GM13977 (cell line): ENCODE measurements at regions not wholly inside any gene's neighbourhood (a gene's known extent, or its start where the extent isn't known, plus 50 kb on each side); places are given as distances from the start of the nearest gene placed in this dataset.
A peak's percentile ranks its signal among the peaks of the same experiment; 100 is the strongest.

Experiments
- DNase-seq: peaks from one replicate; pipeline ENCODE4 v3.0.0; 2012; ENCODE audit warnings: low spot score
- in situ Hi-C: fragments of 300-500 bp; cut with MboI; formaldehyde crosslinking; loops from one replicate; pipeline ENCODE4 v1.12.0; 2022; ENCODE audit warnings: low sequenced_read_pairs, low pct_unique_long_range_greater_than_20kb, mixed read lengths, inconsistent platforms; ENCODE audit not compliant: unreplicated experiment
- TF ChIP-seq, protein P1 (sequence below): IDR thresholded peaks from 2 replicates; pipeline ENCODE4 v1.5.1; 2012; ENCODE audit warnings: mild to moderate bottlenecking, control low read depth; ENCODE audit not compliant: insufficient read depth; ENCODE audit errors: extremely low read depth, missing control alignments

DNA sequence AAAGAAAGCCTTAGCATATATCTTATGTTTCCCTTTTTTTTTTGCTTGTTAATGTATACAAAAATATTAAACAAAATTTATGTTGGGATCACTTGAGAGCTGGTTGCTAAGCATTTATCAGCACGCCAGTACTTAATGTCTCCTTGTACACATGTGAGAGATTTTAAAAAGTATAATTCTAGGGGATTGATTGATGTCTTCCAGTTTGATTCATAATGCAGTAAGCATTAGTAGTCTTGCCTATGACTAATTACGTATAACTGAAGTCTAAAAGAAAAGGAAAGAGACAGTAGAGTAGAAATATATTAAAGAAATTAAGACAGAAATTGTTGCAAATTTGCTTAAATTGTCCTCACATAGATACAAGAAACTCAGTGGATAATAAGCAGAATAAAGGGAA, 1630.4 kb upstream of the B3GALT2 start:
- TF ChIP-seq, protein P1, sequence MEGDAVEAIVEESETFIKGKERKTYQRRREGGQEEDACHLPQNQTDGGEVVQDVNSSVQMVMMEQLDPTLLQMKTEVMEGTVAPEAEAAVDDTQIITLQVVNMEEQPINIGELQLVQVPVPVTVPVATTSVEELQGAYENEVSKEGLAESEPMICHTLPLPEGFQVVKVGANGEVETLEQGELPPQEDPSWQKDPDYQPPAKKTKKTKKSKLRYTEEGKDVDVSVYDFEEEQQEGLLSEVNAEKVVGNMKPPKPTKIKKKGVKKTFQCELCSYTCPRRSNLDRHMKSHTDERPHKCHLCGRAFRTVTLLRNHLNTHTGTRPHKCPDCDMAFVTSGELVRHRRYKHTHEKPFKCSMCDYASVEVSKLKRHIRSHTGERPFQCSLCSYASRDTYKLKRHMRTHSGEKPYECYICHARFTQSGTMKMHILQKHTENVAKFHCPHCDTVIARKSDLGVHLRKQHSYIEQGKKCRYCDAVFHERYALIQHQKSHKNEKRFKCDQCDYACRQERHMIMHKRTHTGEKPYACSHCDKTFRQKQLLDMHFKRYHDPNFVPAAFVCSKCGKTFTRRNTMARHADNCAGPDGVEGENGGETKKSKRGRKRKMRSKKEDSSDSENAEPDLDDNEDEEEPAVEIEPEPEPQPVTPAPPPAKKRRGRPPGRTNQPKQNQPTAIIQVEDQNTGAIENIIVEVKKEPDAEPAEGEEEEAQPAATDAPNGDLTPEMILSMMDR = no peak
- in situ Hi-C loops = no loop called here
- no peak for DNase-seq

DNA sequence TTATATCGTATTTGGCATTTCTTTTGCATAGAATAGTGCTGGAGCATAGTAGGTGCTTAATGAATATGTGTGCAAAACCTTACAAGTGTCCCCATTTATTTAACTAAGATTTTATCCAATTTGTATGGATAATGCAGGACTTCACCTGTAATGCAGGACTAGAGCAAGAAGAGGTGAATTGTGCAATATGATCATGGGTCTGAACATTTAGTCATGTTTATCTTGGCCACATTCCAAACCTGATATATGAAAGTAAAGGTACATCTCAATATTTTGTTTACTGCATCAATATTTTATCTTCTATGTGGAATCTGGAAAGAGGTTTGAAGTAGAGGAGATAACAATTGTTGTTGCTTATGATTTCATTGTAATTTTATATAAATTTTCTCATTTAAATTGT, 1626.7 kb upstream of the B3GALT2 start:
- DNase-seq = no peak
- TF ChIP-seq, protein P1 = no peak
- in situ Hi-C loops = no loop called here

DNA sequence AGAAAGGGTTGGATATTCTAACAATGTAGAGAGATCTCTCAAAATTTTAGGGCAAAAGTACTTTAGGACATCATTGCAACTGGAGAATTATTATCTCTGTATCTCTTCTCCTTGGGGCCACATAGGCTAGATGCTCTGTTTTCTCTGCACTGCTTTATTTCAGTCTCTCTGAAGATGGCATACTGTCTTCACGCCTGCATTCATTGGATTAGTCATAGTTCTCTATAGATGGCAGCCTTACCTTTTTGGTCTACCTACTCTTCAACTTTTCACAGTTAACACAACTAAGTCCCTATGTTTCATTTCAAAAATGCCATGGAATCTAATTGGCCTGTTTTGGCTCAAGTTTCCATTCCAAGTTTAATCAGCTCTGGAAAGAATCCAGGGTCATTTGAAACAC, 1623.3 kb upstream of the B3GALT2 start:
- in situ Hi-C loops = no loop called here
- TF ChIP-seq, protein P1 = peak; percentile 29
- DNase-seq = no peak

DNA sequence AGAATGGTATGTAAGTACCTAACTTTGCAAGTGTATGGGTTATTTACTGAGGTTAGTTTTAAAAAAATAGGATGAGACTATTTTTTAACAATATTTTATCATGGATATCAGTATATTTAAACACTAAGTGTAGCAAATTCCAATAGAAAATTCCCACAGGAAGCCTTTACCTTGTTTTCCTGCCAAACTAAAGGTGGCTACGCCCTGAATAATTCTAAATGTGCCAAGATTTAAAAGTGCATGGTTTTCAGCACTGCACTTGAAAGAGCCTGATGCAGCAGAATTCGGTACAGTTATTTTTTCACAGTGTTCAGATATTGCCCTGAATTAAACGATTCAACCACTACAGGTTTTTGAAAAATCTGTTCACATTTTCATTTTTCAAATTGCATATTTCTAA, 1622.8 kb upstream of the B3GALT2 start:
- in situ Hi-C loops = no loop called here
- TF ChIP-seq, protein P1 = no peak
- DNase-seq = no peak

DNA sequence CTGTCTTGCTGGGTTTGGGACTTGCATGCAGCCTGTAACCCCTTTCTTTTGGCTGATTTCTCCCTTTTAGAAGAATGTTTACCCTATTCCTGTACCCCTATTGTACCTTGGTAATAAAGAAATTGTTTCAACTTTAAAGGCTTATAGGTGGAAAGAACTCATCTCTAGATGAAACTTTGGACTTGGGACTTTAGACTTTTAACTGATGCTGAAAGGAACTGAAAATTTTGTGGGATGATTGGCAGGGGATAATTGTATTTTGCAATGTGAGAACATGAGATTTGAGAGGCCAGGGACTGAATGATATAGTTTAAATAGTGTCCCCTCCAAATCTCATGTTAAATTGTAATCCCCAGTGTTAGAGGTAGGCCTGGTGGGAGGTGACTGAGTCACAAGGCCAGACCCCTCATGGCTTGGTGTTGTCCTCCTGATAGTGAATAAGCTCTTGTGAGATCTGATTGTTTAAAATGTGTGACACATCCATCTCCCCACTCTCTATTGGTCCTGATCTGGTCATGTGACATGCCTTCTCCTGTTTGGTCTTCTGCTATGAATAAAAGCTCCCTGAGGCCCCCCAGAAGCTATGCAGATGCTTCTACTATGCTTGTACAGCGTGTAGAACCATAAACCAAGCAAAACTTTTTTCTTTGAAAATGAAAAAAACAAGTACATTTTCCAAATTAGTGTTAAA, 1621.3 kb upstream of the B3GALT2 start:
- in situ Hi-C loops = no loop called here
- TF ChIP-seq, protein P1 = no peak
- no peak for DNase-seq

DNA sequence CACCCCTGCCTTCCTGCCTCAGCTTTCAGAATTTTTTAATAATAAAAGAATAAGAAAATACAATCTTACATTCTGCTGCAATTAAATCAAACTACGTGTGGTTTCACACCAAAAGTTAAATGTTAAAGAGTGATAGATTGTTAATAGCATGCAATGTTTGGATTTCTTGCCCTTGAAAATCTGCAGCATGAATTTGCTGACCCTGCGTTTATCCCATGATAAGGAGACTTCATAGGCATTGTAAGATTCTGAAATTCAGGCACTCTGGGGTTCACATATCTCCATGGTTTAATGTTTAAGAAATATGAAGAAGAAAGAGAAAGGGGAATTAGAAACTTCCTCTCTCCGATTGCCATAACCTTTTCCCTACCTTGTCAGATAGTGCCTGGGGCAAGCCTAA, 1616.2 kb upstream of the B3GALT2 start:
- no peak for DNase-seq
- in situ Hi-C loops = no loop called here
- TF ChIP-seq, protein P1 = no peak
